Hematopoietic multipotent progenitor cell treated with erythropoietin and hydrocortisone succinate and interleukin-3 and kit ligand, for 8 days (in vitro differentiated cells): ENCODE measurements at regions not wholly inside any gene's neighbourhood (a gene's known extent, or its start where the extent isn't known, plus 50 kb on each side); places are given as distances from the start of the nearest gene placed in this dataset.
A peak's percentile ranks its signal among the peaks of the same experiment; 100 is the strongest.
"Not testable (repeated sequence)": the region's sequence is repeated elsewhere in the genome, so short reads cannot be mapped to it uniquely, and the experiment has no call there.

ENCODE experiments used
- DNase-seq: peaks from one replicate; pipeline ENCODE4 v3.0.0-alpha.2; 2015

DNA sequence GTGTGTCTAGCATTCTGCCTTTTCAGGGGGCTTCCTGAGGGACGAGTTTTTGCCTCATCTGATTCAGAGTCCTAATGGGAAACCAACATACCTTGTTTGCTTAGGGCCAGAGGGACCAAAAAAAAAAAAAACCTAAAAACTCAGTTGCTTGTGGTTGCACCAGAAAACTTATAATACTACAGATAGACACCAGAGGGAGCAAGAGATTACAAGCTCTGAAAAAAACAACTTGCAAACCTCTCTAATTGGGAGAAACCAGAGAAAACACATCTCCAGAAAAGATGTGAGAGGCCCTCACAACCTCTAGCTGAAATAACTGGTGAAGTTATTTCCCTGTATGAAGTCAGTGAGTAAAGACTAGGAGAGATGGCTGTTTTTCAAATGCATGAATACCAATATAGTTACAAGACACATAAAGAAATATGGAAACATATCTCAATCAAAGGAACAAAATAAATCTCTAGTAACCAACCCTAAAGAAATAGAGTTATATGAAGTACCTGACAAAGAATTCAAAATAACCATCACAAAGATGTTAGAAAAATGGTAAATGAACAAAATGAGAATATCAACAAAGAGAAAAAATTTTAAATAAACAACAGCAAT, 233.7 kb upstream of the NFIA start:
- peak; percentile 72 for DNase-seq

DNA sequence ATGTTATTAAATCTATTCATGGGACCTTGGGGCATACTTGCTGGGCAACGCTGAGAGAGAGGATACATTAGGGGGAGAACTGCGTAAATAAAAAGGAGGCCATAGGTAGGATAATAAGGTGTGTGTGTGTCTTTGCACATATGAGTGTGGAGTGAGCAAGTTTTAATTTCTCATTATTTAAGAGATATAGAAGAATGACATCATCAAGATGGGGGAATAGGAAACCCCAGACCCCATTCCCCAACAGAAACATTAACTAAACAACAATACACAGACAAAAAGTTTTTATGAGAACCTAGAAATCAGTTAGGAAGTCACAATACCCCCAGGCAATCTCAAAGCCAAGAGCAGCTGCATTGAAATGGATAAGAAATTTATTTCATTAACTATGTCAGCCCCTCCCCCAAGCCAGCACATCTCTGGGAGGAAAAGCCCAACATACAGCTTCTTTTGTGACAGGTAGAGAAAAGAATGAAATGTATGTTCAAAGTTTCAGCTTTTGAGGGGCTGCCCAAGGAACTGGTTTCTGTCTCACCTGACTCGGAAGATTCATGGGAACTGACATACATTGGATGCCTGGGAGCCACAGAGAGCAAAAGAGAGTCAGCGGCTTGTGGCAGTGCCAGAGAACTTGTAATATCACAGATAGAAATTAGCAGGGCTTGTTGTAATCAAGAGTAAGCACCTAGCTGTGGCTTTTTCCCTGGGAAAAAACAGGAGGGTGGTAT, 234.3 kb upstream of the NFIA start:
- DNase-seq = no peak

DNA sequence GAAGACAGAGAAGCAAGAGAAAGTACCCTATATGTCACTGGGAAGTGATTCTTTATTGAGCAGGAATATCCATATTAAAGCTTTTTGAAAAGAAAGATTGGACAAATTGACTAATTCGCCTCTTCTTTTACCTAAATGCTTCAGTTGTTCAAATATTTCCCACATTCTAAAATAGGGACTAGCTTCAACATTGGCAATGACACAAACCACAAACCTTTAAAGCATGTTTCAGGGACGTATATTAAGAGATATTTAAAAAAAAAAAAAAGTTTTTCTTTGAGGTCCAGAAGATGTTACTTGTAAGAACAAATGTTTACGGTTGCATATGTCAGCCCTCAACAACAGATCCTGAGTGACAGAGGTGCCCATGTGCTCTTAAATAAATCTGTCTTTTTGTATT, 235.0 kb upstream of the NFIA start:
- no peak for DNase-seq

DNA sequence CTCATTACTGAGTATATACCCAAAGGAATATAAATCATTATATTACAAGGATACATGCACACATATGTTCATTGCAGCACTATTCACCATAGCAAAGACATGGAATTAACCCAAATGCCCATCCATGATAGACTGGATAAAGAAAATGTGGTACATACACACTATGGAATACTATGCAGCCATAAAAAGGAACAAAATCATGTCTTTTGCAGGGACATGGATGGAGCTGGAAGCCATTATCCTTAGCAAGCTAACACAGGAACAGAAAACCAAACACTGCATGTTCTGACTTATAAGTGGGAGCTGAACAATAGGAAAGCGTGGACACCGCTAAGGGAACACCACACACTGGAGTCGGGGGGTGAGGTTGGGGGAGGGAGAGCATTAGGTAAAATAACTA, 236.7 kb upstream of the NFIA start:
- DNase-seq = not testable (repeated sequence)

- no peak for DNase-seq
Observed at GRCh38 chr1:60842304-60842703, 240.1 kb upstream of the NFIA start.

GRCh38 chr1:60841116-60842046, 241.0 kb upstream of the NFIA start:
- DNase-seq = no peak

DNA sequence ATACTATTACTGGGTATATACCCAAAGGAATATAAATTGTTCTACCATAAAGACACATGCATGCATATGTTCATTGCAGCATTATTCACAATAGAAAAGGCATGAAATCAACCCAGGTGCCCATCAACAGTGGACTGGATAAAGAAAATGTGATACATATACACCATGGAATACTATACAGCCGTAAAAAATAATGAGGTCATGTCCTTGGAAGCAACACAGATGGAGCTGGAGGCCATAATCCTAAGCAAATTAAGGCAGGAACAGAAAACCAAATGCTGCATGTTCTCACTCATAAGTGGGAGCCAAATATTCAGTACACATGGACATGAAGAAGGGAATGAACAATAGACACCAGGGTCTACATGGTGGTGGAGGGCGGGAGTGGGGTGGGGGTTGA, 241.9 kb upstream of the NFIA start:
- DNase-seq = not testable (repeated sequence)

- DNase-seq = no peak
Observed at GRCh38 chr1:60835649-60836048, 246.7 kb upstream of the NFIA start.

DNA sequence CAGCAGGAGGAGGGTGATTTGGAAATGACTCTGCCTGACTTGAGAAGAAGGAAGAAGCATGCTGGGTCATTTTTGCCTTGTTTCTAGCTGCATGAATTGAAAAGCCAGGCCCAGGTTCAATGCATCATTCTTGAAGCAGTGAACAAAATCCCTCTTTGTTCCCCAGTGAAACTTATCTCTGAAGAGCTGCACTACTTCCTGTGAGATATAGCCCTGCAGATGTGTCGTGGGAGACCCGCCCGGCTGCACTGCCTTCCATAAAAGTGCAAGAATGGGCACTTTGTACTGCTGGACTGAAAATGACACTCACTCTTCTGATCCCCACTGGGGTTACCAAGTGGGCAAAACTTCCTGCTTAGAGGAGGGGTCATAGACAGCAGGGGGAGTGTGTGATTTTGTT, 249.2 kb upstream of the NFIA start:
- peak; percentile 67 for DNase-seq

DNA sequence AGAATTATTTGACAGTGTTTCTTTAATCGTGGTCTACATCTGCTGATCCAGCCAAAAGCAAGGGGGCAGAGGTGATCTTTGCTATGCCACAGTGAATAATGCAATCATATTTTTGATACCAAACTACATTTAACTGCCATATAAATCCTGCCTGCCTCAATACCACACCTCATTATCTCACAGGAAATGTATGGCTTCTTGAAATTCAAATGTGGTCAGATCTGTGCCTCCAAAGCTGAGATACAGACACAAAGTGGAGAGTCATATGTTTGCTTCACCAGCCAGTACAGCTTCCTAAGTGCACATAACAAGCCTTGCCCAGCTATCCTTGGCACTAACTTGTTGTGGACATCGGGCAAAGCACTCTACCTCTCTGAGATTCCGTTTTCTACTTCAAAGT, 250.0 kb upstream of the NFIA start:
- DNase-seq = peak; percentile 73

DNA sequence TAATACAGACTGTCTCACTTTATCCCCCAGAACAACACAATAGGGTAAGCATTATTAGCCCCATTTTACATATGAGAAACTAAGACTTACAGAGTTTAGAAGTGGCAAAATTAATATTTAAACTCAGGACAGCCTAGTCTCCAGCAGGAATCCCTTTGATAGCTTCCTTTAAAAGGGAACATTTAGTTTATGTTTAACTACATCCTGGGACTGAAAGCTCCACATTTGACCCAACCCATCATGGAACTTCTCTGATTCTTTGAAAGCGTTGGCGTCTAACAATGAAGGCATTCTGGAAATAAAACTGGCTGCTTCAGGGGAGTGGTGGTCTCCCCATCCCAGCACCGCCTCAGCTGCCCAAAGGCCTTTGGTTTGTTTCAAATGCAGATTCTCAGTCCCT, 250.6 kb upstream of the NFIA start:
- DNase-seq = no peak

DNA sequence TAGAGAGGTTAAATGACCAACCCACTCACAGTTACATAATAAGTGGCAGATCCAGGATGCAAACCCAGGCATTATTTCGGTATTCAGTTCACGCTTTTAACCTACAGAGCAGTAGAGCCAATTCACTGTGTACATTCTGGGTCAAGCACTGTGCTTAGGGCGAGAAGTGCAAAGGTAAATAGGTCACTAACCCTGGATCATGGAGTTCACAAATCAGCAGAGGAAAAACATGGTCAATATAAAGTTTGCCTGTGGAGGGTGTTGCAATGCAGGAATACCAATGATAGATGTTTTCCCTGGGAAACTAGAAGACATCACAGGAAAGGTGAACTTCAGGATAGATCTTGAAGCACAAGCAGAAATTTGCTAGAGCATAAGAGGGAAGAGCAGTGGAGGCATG, 253.4 kb upstream of the NFIA start:
- DNase-seq = no peak

DNA sequence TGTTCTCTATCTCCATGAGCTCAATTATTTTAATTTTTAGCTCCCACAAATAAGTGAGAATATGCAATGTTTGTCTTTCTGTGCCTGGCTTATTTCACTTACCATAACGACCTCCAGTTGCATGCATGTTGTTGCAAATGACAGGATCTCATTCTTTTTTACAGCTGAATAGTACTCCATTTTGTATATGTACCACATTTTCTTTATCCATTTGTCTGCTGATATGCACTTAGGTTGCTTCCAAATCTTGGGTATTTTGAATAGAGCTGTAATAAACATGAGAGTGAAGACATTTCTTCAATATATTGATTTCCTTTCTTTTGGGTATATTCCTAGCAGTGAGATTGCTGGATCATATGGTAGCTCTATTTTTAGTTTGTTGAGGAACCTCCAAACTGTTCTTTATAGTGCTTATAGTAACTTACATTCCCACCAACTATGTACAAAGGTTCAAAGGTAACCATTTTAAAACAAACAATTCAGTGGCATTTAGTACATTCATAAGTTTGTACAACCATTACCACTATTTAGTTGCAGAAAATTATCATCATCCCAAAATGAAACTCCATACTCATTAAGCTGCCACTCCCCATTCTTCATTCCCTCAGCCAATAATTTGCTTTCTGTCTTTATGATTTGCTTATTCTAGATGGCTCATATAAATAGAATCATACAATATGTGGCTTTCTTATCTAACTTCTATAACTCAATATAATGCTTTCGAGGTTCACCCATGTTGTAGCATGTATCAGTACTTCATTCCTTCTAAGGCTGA, 255.9 kb upstream of the NFIA start:
- no peak for DNase-seq

GRCh38 chr1:60825593-60825992, 256.8 kb upstream of the NFIA start:
- no peak for DNase-seq

GRCh38 chr1:60823151-60823550, 259.2 kb upstream of the NFIA start:
- DNase-seq = no peak

- no peak for DNase-seq
Observed at GRCh38 chr1:60822252-60822651, 260.1 kb upstream of the NFIA start.

DNA sequence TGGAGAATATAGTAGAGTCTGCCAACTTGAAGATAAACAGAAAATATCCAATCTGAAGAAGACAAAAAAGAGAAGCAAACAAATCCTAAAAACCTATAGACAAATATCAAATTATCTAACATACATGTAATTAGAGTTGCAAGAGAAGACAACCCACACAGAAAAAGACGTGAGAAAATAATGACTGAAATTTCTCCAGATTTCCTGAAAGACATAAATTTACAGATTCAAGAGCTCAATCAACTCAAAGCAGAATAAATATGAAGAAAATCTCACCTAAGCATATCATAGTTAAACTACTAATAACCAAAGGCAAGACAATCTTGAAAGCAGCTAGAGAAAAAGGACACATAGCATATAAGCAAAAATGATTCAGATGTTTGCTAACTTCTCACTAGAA, 261.2 kb upstream of the NFIA start:
- DNase-seq = no peak

DNA sequence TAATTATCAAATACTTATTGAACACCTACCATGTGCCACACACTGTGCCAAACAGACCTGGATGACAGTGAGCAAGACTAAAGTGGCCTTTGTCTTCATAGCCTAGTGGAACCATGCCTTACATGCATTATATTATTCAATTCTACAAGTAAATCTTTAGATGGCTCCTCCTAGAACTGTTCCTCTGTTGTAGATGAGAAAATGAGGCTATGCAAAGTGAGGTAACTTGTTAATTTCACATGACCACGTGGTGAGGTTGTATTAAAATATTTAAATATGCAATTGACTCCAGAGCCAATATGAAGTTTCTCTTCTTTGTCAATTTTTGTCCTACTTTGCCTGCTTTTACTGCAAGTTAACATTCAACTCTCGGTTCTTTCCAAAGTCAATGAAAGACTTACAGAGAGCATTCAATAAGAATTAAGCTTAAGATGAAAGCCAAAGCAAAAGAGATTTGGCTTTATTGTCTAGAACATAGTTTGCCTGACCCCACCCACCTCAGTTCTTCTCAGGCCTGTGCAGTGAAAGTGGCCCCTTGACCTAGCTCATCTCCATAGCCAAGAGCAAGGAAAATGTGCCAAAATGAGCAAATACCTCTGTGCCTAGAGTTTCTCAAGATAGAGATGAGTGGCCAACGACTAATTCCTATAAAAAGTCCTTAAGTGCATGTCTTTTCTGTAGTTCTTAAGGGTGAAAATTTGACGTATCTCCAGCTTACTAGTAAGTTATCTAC, 263.2 kb upstream of the NFIA start:
- DNase-seq = no peak

GRCh38 chr1:60813071-60813470, 269.3 kb upstream of the NFIA start:
- DNase-seq = no peak

DNA sequence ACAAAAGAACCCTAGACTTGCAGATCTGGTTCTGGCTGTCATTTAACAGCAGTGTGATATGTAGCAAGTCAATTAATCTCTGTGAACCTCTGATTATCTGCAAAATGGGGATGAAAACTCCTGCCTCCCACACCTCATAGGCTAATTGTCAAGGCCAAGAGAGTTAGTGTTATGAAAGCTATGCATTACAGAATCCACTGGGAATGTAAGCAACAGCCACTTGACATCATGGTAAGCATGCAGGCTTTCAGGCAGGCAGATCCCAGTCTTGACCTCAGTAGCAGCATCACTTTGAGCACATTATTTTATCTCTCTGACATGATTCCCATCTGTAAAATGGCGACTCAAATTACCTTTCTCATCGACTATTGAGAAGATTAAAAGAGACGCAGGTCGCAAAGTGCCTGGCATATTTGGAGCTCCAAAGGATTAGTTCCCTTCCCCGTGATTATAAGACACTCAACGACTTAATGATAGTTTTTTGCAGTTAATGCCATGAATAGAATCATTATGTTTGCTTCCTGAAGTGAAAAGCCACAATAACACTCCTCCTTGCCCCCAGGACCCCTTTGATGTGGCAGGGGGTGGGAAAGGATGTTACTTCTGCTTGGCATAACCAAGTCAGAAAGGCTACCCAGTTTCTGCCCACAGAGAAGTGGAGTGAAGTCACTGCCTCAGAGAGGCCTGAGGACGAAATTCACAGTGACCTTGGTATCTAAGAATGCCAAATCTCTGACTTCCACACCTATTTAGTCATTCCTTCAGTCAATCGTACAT, 273.0 kb upstream of the NFIA start:
- DNase-seq = no peak

DNA sequence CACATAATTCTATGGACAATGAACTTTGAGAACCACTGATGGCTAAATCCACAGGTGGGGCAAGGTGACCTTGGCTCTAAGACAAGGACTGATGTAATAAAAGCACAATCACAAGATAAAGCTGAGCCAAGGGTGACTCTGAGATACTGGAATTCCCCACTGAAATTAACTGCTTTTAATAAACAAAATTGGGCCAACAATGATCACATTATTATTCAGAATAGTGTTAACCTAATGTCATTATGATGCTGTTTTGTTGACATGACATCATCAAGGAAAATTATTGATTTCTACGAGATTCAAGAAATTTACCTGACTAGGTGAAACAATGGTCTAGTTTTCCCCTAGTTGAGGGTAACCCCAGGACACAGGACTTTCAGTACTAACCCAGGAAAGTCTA, 273.7 kb upstream of the NFIA start:
- no peak for DNase-seq

DNA sequence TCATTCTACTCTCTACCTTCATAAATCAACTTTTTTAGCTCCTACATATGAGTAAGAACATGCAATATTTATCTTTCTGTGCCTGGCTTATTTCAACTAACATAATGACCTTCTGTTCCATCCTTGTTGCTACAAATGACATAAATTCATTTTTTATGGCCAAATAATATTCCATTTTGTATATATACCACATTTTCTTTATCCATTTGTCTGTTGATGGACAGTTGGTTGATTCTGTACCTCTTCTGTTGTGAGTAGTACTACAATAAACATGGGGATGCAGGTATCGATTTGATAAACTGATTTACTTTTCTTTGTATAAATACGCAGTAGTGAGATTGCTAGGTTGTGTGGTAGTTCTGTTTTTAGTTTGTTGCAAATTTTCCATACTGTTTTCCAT, 279.5 kb upstream of the NFIA start:
- no peak for DNase-seq
